ENCODE measurements at regions not wholly inside any gene's neighbourhood (a gene's known extent, or its start where the extent isn't known, plus 50 kb on each side); places are given as distances from the start of the nearest gene placed in this dataset.

- no peaks in the 10 kb centered on the region for H3K36me3 ChIP-seq (ENCODE audit: control insufficient read depth, insufficient read depth, low read length)
- no peaks in the 10 kb centered on the region for H3K27me3 ChIP-seq (ENCODE audit: control insufficient read depth, insufficient read depth, low read length)
- H3K9me3 ChIP-seq (ENCODE audit: control insufficient read depth, insufficient read depth, low read depth, low read length): no peaks in the 10 kb centered on the region
- no peak overlapping the region for H3K9ac ChIP-seq (ENCODE audit: low read length)
- no peak overlapping the region for H3K4me3 ChIP-seq (ENCODE audit: low read depth, low read length)
- peaks cover 18% of the 10 kb centered on the region for H3K4me1 ChIP-seq (ENCODE audit: control insufficient read depth, insufficient read depth, low read length)
- no peak overlapping the region for H3K27ac ChIP-seq (ENCODE audit: low read depth, low read length)
Observed at GRCh38 chr2:236656166-236656565, 86.5 kb downstream of the ACKR3 start.

GRCh38 chr2:236656721-236657120, 87.1 kb downstream of the ACKR3 start:
- no peaks in the 10 kb centered on the region for H3K36me3 ChIP-seq (ENCODE audit: control insufficient read depth, insufficient read depth, low read length)
- H3K4me3 ChIP-seq (ENCODE audit: low read depth, low read length): no peak overlapping the region

GRCh38 chr2:236657215-236657614, 87.6 kb downstream of the ACKR3 start:
- no peaks in the 10 kb centered on the region for H3K27me3 ChIP-seq (ENCODE audit: control insufficient read depth, insufficient read depth, low read length)
- H3K36me3 ChIP-seq (ENCODE audit: control insufficient read depth, insufficient read depth, low read length): no peaks in the 10 kb centered on the region
- H3K9ac ChIP-seq (ENCODE audit: low read length): no peak overlapping the region
- no peaks in the 10 kb centered on the region for H3K9me3 ChIP-seq (ENCODE audit: control insufficient read depth, insufficient read depth, low read depth, low read length)
- H3K4me3 ChIP-seq (ENCODE audit: low read depth, low read length): no peak overlapping the region
- no peak overlapping the region for H3K27ac ChIP-seq (ENCODE audit: low read depth, low read length)
- H3K4me1 ChIP-seq (ENCODE audit: control insufficient read depth, insufficient read depth, low read length): peaks cover 27% of the 10 kb centered on the region

More at GRCh38 chr2:236656721-236657120, 87.1 kb downstream of the ACKR3 start:
- Histone ChIP-seq H3K9ac (ENCODE audit: low read length) (no peak overlapping the region), H3K27me3 (ENCODE audit: control insufficient read depth, insufficient read depth, low read length) (no peaks in the 10 kb centered on the region), H3K27ac (ENCODE audit: low read depth, low read length) (no peak overlapping the region), H3K4me1 (ENCODE audit: control insufficient read depth, insufficient read depth, low read length) (peaks cover 23% of the 10 kb centered on the region), H3K9me3 (ENCODE audit: control insufficient read depth, insufficient read depth, low read depth, low read length) (no peaks in the 10 kb centered on the region)

- Histone ChIP-seq H3K4me1 (ENCODE audit: control insufficient read depth, insufficient read depth, low read length) (peaks cover 30% of the 10 kb centered on the region), H3K27me3 (ENCODE audit: control insufficient read depth, insufficient read depth, low read length) (no peaks in the 10 kb centered on the region), H3K27ac (ENCODE audit: low read depth, low read length) (no peak overlapping the region), H3K4me3 (ENCODE audit: low read depth, low read length) (no peak overlapping the region), H3K36me3 (ENCODE audit: control insufficient read depth, insufficient read depth, low read length) (no peaks in the 10 kb centered on the region), H3K9me3 (ENCODE audit: control insufficient read depth, insufficient read depth, low read depth, low read length) (no peaks in the 10 kb centered on the region), H3K9ac (ENCODE audit: low read length) (no peak overlapping the region)
Observed at GRCh38 chr2:236657801-236658200, 88.2 kb downstream of the ACKR3 start.

GRCh38 chr2:236658974-236659757, 89.5 kb downstream of the ACKR3 start:
- no peaks in the 10 kb centered on the region for H3K27me3 ChIP-seq (ENCODE audit: control insufficient read depth, insufficient read depth, low read length)
- no peaks in the 10 kb centered on the region for H3K9me3 ChIP-seq (ENCODE audit: control insufficient read depth, insufficient read depth, low read depth, low read length)
- no peak overlapping the region for H3K27ac ChIP-seq (ENCODE audit: low read depth, low read length)
- peaks cover 30% of the 10 kb centered on the region for H3K4me1 ChIP-seq (ENCODE audit: control insufficient read depth, insufficient read depth, low read length)
- no peaks in the 10 kb centered on the region for H3K36me3 ChIP-seq (ENCODE audit: control insufficient read depth, insufficient read depth, low read length)
- H3K9ac ChIP-seq (ENCODE audit: low read length): no peak overlapping the region
- H3K4me3 ChIP-seq (ENCODE audit: low read depth, low read length): no peak overlapping the region

GRCh38 chr2:236659758-236660150, 90.1 kb downstream of the ACKR3 start:
- peaks cover 30% of the 10 kb centered on the region for H3K4me1 ChIP-seq (ENCODE audit: control insufficient read depth, insufficient read depth, low read length)
- no peak overlapping the region for H3K9ac ChIP-seq (ENCODE audit: low read length)
- no peak overlapping the region for H3K27ac ChIP-seq (ENCODE audit: low read depth, low read length)
- no peaks in the 10 kb centered on the region for H3K27me3 ChIP-seq (ENCODE audit: control insufficient read depth, insufficient read depth, low read length)
- no peaks in the 10 kb centered on the region for H3K36me3 ChIP-seq (ENCODE audit: control insufficient read depth, insufficient read depth, low read length)
- H3K9me3 ChIP-seq (ENCODE audit: control insufficient read depth, insufficient read depth, low read depth, low read length): no peaks in the 10 kb centered on the region
- no peak overlapping the region for H3K4me3 ChIP-seq (ENCODE audit: low read depth, low read length)

GRCh38 chr2:236661061-236661761, 91.6 kb downstream of the ACKR3 start:
- peaks cover 30% of the 10 kb centered on the region for H3K4me1 ChIP-seq (ENCODE audit: control insufficient read depth, insufficient read depth, low read length)
- H3K9me3 ChIP-seq (ENCODE audit: control insufficient read depth, insufficient read depth, low read depth, low read length): peaks cover under 1% of the 10 kb centered on the region; the same call in 1 of the 2 replicates
- H3K4me3 ChIP-seq (ENCODE audit: low read depth, low read length): peak overlapping the region; percentile 22; the same call in 1 of the 2 replicates
- H3K9ac ChIP-seq (ENCODE audit: low read length): peak overlapping the region; percentile 45
- H3K27me3 ChIP-seq (ENCODE audit: control insufficient read depth, insufficient read depth, low read length): no peaks in the 10 kb centered on the region
- no peaks in the 10 kb centered on the region for H3K36me3 ChIP-seq (ENCODE audit: control insufficient read depth, insufficient read depth, low read length)
- H3K27ac ChIP-seq (ENCODE audit: low read depth, low read length): peak overlapping the region; percentile 44; the same call in 1 of the 2 replicates

GRCh38 chr2:236661762-236662110, 92.1 kb downstream of the ACKR3 start:
- Histone ChIP-seq H3K27ac (ENCODE audit: low read depth, low read length) (peak overlapping the region; percentile 44; the same call in 1 of the 2 replicates), H3K27me3 (ENCODE audit: control insufficient read depth, insufficient read depth, low read length) (no peaks in the 10 kb centered on the region), H3K4me3 (ENCODE audit: low read depth, low read length) (no peak overlapping the region), H3K36me3 (ENCODE audit: control insufficient read depth, insufficient read depth, low read length) (no peaks in the 10 kb centered on the region), H3K9me3 (ENCODE audit: control insufficient read depth, insufficient read depth, low read depth, low read length) (peaks cover 6% of the 10 kb centered on the region; the same call in 1 of the 2 replicates), H3K9ac (ENCODE audit: low read length) (peak overlapping the region; percentile 45), H3K4me1 (ENCODE audit: control insufficient read depth, insufficient read depth, low read length) (peaks cover 30% of the 10 kb centered on the region)

GRCh38 chr2:236662231-236663185, 92.9 kb downstream of the ACKR3 start:
- Histone ChIP-seq H3K9ac (ENCODE audit: low read length) (no peak overlapping the region), H3K4me3 (ENCODE audit: low read depth, low read length) (no peak overlapping the region), H3K27me3 (ENCODE audit: control insufficient read depth, insufficient read depth, low read length) (no peaks in the 10 kb centered on the region), H3K9me3 (ENCODE audit: control insufficient read depth, insufficient read depth, low read depth, low read length) (peaks cover 12% of the 10 kb centered on the region), H3K27ac (ENCODE audit: low read depth, low read length) (no peak overlapping the region), H3K4me1 (ENCODE audit: control insufficient read depth, insufficient read depth, low read length) (peaks cover 30% of the 10 kb centered on the region), H3K36me3 (ENCODE audit: control insufficient read depth, insufficient read depth, low read length) (no peaks in the 10 kb centered on the region)

GRCh38 chr2:236663287-236664101, 93.9 kb downstream of the ACKR3 start:
- no peaks in the 10 kb centered on the region for H3K36me3 ChIP-seq (ENCODE audit: control insufficient read depth, insufficient read depth, low read length)
- H3K4me1 ChIP-seq (ENCODE audit: control insufficient read depth, insufficient read depth, low read length): peaks cover 30% of the 10 kb centered on the region
- no peak overlapping the region for H3K9ac ChIP-seq (ENCODE audit: low read length)
- no peak overlapping the region for H3K4me3 ChIP-seq (ENCODE audit: low read depth, low read length)
- H3K27ac ChIP-seq (ENCODE audit: low read depth, low read length): no peak overlapping the region
- H3K27me3 ChIP-seq (ENCODE audit: control insufficient read depth, insufficient read depth, low read length): no peaks in the 10 kb centered on the region
- peaks cover 12% of the 10 kb centered on the region for H3K9me3 ChIP-seq (ENCODE audit: control insufficient read depth, insufficient read depth, low read depth, low read length)
